Right atrium auricular region (tissue), 2 donors: ENCODE measurements at regions not wholly inside any gene's neighbourhood (a gene's known extent, or its start where the extent isn't known, plus 50 kb on each side); places are given as distances from the start of the nearest gene placed in this dataset.

Source experiments
- DNase-seq: peaks from one replicate; pipeline ENCODE4 v3.0.0-alpha.2; 2019; ENCODE audit warnings: low spot score
- H3K27ac ChIP-seq, 2 donors: fragments of 200-600 bp; sonication (generic); 1 replicate in 1 of 2; 2 replicates in 1 of 2; pipeline ENCODE4 v1.5.1; 2016 to 2019
- H3K27me3 ChIP-seq, 2 donors: fragments of 200-600 bp; sonication (generic); one replicate each; pipeline versions ENCODE4 v1.5.1 to v1.6.0; 2017 to 2019
- H3K36me3 ChIP-seq: fragments of 200-600 bp; sonication (generic); one replicate; pipeline ENCODE4 v1.5.1; 2016
- H3K4me1 ChIP-seq, 2 donors: fragments of 200-600 bp; sonication (generic); one replicate each; pipeline versions ENCODE4 v1.5.1 to v1.6.0; 2017 to 2019
- H3K4me3 ChIP-seq, 2 donors: fragments of 200-600 bp; sonication (generic); 1 replicate in 1 of 2; 2 replicates in 1 of 2; pipeline ENCODE4 v1.5.1; 2017 to 2019; ENCODE audit warnings: mild to moderate bottlenecking in 1 of 2, moderate library complexity in 1 of 2
- H3K9me3 ChIP-seq, 2 donors: fragments of 200-600 bp; sonication (generic); one replicate each; pipeline ENCODE4 v1.5.1; 2019
- CTCF ChIP-seq, 2 donors: fragments of 200-600 bp; sonication (generic); IDR thresholded peaks; one replicate each; pipeline ENCODE4 v1.5.1; 2019; ENCODE audit warnings: antibody characterized with exemption in 2 of 2

GRCh38 chrX:54695816-54696487 lies 102.1 kb downstream of the ITIH6 start:
- H3K4me1 ChIP-seq = no peaks in the 10 kb centered on the region
- no peak for TF ChIP-seq CTCF (IDR thresholded peaks at IDR 0.05)

More at GRCh38 chrX:54695816-54696487, 102.1 kb downstream of the ITIH6 start:
- DNase-seq = no peak
- no peaks in the 10 kb centered on the region for H3K36me3 ChIP-seq
- no peak overlapping the region for H3K4me3 ChIP-seq
- no peak overlapping the region for H3K27ac ChIP-seq
- H3K27me3 ChIP-seq = no peaks in the 10 kb centered on the region
- H3K9me3 ChIP-seq = no peaks in the 10 kb centered on the region
